ENCODE measurements at regions not wholly inside any gene's neighbourhood (a gene's known extent, or its start where the extent isn't known, plus 50 kb on each side); places are given as distances from the start of the nearest gene placed in this dataset.

DNA sequence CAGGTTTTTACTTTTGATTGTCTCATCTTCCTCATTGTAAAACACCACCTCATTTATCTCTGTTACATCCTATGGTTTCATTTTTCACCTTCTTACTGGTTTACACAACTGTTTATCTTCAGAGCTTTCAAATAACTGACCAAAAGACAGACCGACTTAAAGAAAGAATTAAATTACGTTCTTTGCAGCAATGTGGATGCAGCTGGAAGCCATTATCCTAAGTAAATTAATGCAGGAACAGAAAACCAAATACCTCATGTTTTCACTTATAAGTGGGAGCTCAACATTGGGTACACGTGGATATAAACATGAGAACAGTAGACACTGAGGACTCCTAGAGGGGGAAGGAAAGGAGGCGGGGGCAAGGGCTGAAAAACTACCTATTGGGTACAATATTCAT, 729.0 kb upstream of the USP15 start:
- DNase-seq (ENCODE audit: extremely low read depth in 1 of 4, low spot score in 3 of 4) (no peak), FAIRE-seq (no peak), ATAC-seq (no peak)
- ChIA-PET POLR2A (no interaction called here), CTCF (ENCODE audit: low intra/inter-chr PET ratio) (no interaction called here)
- no peak overlapping the region for H3K27ac ChIP-seq (ENCODE audit: extremely low read depth, low read depth, low read length)
- H3K79me2 ChIP-seq (ENCODE audit: control insufficient read depth, insufficient read depth, low read length) = no peaks in the 10 kb centered on the region
- no peak overlapping the region for H3K4me3 ChIP-seq
- intact Hi-C loops (cut with micrococcal nuclease) = no loop called here
- no peak for TF ChIP-seq RFX1 (IDR thresholded peaks at IDR 0.05)
- TF ChIP-seq PTRF (tag; IDR thresholded peaks at IDR 0.05) = no peak
- TF ChIP-seq TCFL5 (CRISPR knock-in tag; conservative IDR thresholded peaks at IDR 0.05) = no peak
- no peak for TF ChIP-seq MXD1 (CRISPR knock-in tag; IDR thresholded peaks at IDR 0.05; ENCODE audit: borderline replicate concordance, poor library complexity, severe bottlenecking)
- no peak for TF ChIP-seq POLR2G (IDR thresholded peaks at IDR 0.05; ENCODE audit: low read depth, low read length)
- no peak for TF ChIP-seq ZC3H8 (IDR thresholded peaks at IDR 0.05)
- TF ChIP-seq NFIC (IDR thresholded peaks at IDR 0.05) = no peak
- TF ChIP-seq, protein P1, sequence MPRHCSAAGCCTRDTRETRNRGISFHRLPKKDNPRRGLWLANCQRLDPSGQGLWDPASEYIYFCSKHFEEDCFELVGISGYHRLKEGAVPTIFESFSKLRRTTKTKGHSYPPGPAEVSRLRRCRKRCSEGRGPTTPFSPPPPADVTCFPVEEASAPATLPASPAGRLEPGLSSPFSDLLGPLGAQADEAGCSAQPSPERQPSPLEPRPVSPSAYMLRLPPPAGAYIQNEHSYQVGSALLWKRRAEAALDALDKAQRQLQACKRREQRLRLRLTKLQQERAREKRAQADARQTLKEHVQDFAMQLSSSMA (CRISPR knock-in tag; IDR thresholded peaks at IDR 0.05) = no peak
- no peak for TF ChIP-seq RBM17 (IDR thresholded peaks at IDR 0.05; ENCODE audit: borderline replicate concordance, low read depth, low read length)
- TF ChIP-seq, protein P2, sequence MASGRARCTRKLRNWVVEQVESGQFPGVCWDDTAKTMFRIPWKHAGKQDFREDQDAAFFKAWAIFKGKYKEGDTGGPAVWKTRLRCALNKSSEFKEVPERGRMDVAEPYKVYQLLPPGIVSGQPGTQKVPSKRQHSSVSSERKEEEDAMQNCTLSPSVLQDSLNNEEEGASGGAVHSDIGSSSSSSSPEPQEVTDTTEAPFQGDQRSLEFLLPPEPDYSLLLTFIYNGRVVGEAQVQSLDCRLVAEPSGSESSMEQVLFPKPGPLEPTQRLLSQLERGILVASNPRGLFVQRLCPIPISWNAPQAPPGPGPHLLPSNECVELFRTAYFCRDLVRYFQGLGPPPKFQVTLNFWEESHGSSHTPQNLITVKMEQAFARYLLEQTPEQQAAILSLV (tag; IDR thresholded peaks at IDR 0.05) = no peak
- no peak for TF ChIP-seq HNRNPLL (IDR thresholded peaks at IDR 0.05; ENCODE audit: low read depth, low read length, poor library complexity, severe bottlenecking)
- TF ChIP-seq SREBF2 (CRISPR knock-in tag; IDR thresholded peaks at IDR 0.05) = no peak
- no peak for TF ChIP-seq SRSF7 (optimal IDR thresholded peaks at IDR 0.05; ENCODE audit: low read depth, low read length)
- TF ChIP-seq EGR1 (conservative IDR thresholded peaks at IDR 0.05) = no peak
- TF ChIP-seq NFE2L1 (tag; IDR thresholded peaks at IDR 0.05; ENCODE audit: borderline replicate concordance, low read depth) = no peak
- TF ChIP-seq ZNF165 (CRISPR knock-in tag; IDR thresholded peaks at IDR 0.05; ENCODE audit: borderline replicate concordance) = no peak
- TF ChIP-seq ZNF695 (CRISPR knock-in tag; IDR thresholded peaks at IDR 0.05) = no peak
- in situ Hi-C loops (cut with MboI) = no loop called here
- H3K9ac ChIP-seq (ENCODE audit: insufficient read depth in 1 of 2, low read depth in 2 of 2, low read length in 2 of 2) = no peak overlapping the region
- 3% methylated on average over 3 of the region's 4 CpGs for WGBS (ENCODE audit: insufficient coverage, low coverage, missing lambda C conversion rate)
- H3K36me3 ChIP-seq (ENCODE audit: control insufficient read depth, insufficient read depth, low read length) = no peaks in the 10 kb centered on the region
- H3K9me1 ChIP-seq (ENCODE audit: control insufficient read depth, insufficient read depth, low read length) = no peaks in the 10 kb centered on the region
- H2AFZ ChIP-seq (ENCODE audit: low read depth, low read length) = no peak overlapping the region
- H3K27me3 ChIP-seq (ENCODE audit: control insufficient read depth in 2 of 2, insufficient read depth in 2 of 2, low read length in 2 of 2) = no peaks in the 10 kb centered on the region
- BruUV-seq (replicated peaks) = no TSS peak
- no peak overlapping the region for H3K4me2 ChIP-seq (ENCODE audit: insufficient read depth, low read length)
- no peaks in the 10 kb centered on the region for H3K4me1 ChIP-seq (replicated peaks in 1 of 2; ENCODE audit: control insufficient read depth in 2 of 2, insufficient read depth in 2 of 2, low read length in 2 of 2)
- no peaks in the 10 kb centered on the region for H4K20me1 ChIP-seq (replicated peaks; ENCODE audit: control insufficient read depth, insufficient read depth, low read length)
- H3K9me3 ChIP-seq (replicated peaks; ENCODE audit: control insufficient read depth, insufficient read depth, low read depth, low read length) = no peaks in the 10 kb centered on the region

All from K562 (cell line).